HCT116 (cell line): ENCODE measurements at regions not wholly inside any gene's neighbourhood (a gene's known extent, or its start where the extent isn't known, plus 50 kb on each side); places are given as distances from the start of the nearest gene placed in this dataset.

ENCODE experiments used
- ATAC-seq: fragments of 200-7000 bp; cut with Tn5 transposase; 2 replicates; pipeline ENCODE4 v1.9.1; 2020; ENCODE audit warnings: mild to moderate bottlenecking, moderate library complexity
- BruUV-seq: library from RNA; stranded (reverse); fragments of 400-500 nt; replicated peaks from 2 replicates; lab custom pipeline; 2021; lab: Mats Ljungman, UMichigan
- CTCF ChIA-PET: fragments of 300-600 bp; sonication (Branson Sonifier 250); formaldehyde crosslinking; loops from one replicate; lab custom pipeline; 2021; ENCODE audit warnings: antibody characterized with exemption; lab: Charles Lee
- POLR2A ChIA-PET: fragments of 300-600, 350-600 bp; sonication (Branson Sonifier 250); formaldehyde crosslinking; loops from one replicate; lab custom pipeline; 2021; ENCODE audit warnings: antibody characterized with exemption; lab: Charles Lee
- RAD21 ChIA-PET, 2 experiments: fragments of 300-600 bp; sonication (Branson Sonifier 250); formaldehyde crosslinking; loops; one replicate each; lab custom pipeline; 2023; ENCODE audit warnings: low total read pairs in 2 of 2; ENCODE audit not compliant: uncharacterized antibody in 2 of 2, unreplicated experiment in 2 of 2, low non-redundant PET in 1 of 2; lab: Charles Lee
- DNase-seq: peaks from one replicate; pipeline ENCODE4 v3.0.0-alpha.2; 2010; ENCODE audit warnings: low read depth, low spot score
- H2AFZ ChIP-seq: fragments of 200-600 bp; shearing (Covaris generic), sonication (generic); 2 replicates; pipeline ENCODE4 v1.6.1; 2017; ENCODE audit warnings: low read depth, mixed run types, mixed read lengths, antibody characterized with exemption, low read length; ENCODE audit not compliant: poor library complexity, severe bottlenecking
- H3K27ac ChIP-seq: 2 replicates; pipeline ENCODE4 v1.5.1; 2012; ENCODE audit warnings: low read depth, low read length
- H3K27me3 ChIP-seq: fragments of 200-600 bp; sonication (generic); 2 replicates; pipeline ENCODE4 v1.6.1; 2016; ENCODE audit warnings: mixed run types, low read length, mixed read lengths; ENCODE audit not compliant: insufficient read depth
- H3K36me3 ChIP-seq, 2 experiments: fragments of 200-500 bp in 1 of 2; fragments of 200-600 bp in 1 of 2; sonication (Bioruptor generic) in 1 of 2; sonication (generic) in 1 of 2; 2 replicates each; pipeline versions ENCODE4 v1.5.1 to v1.6.1; 2014 to 2016; ENCODE audit warnings: low read length in 2 of 2, inconsistent platforms in 1 of 2, mixed read lengths in 1 of 2, mixed run types in 1 of 2; ENCODE audit not compliant: insufficient read depth in 2 of 2, control insufficient read depth in 1 of 2
- H3K4me1 ChIP-seq, 2 experiments: fragments of 200-600 bp in 1 of 2; sonication (generic) in 1 of 2; 2 replicates each; pipeline versions ENCODE4 v1.5.1 to v1.6.1; 2012 to 2017; ENCODE audit warnings: low read length in 2 of 2, inconsistent platforms in 1 of 2, mild to moderate bottlenecking in 1 of 2, mixed read lengths in 1 of 2, mixed run types in 1 of 2, moderate library complexity in 1 of 2; ENCODE audit not compliant: insufficient read depth in 2 of 2, control insufficient read depth in 1 of 2
- H3K4me2 ChIP-seq: fragments of 200-600 bp; sonication (generic); 2 replicates; pipeline ENCODE4 v1.6.1; 2017; ENCODE audit warnings: mixed run types, low read length, mixed read lengths
- H3K4me3 ChIP-seq, 2 experiments: fragments of 200-600 bp in 1 of 2; sonication (generic) in 1 of 2; replicated peaks in 1 of 2; 2 replicates each; pipeline ENCODE4 v1.5.1; 2011 to 2016; ENCODE audit warnings: low read length in 2 of 2, control low read depth in 1 of 2, low read depth in 1 of 2, mild to moderate bottlenecking in 1 of 2, mixed read lengths in 1 of 2, mixed run types in 1 of 2
- H3K79me2 ChIP-seq: fragments of 200-600 bp; sonication (generic); 2 replicates; pipeline ENCODE4 v1.6.1; 2017; ENCODE audit warnings: mild to moderate bottlenecking, mixed run types, low read length, moderate library complexity, mixed read lengths; ENCODE audit not compliant: insufficient read depth
- H3K9ac ChIP-seq: fragments of 200-600 bp; sonication (generic); 2 replicates; pipeline ENCODE4 v1.6.1; 2016; ENCODE audit warnings: low read length, mixed read lengths
- H3K9me2 ChIP-seq: fragments of 200-600 bp; sonication (generic), shearing (Covaris generic); 2 replicates; pipeline ENCODE4 v1.6.1; 2017; ENCODE audit warnings: mixed run types, mild to moderate bottlenecking, moderate library complexity; ENCODE audit not compliant: insufficient read depth
- H3K9me3 ChIP-seq, 2 experiments: fragments of 200-500 bp in 1 of 2; fragments of 200-600 bp in 1 of 2; sonication (Bioruptor generic) in 1 of 2; sonication (generic) in 1 of 2; 2 replicates each; pipeline ENCODE4 v1.6.1; 2014 to 2017; ENCODE audit warnings: low read length in 2 of 2, mixed read lengths in 2 of 2, inconsistent platforms in 1 of 2, low read depth in 1 of 2, mild to moderate bottlenecking in 1 of 2, mixed run types in 1 of 2, moderate library complexity in 1 of 2; ENCODE audit not compliant: control insufficient read depth in 1 of 2, insufficient read depth in 1 of 2
- H4K20me1 ChIP-seq: fragments of 200-600 bp; sonication (generic), shearing (Covaris generic); 2 replicates; pipeline ENCODE4 v1.6.1; 2017; ENCODE audit warnings: mixed run types, mild to moderate bottlenecking, moderate library complexity; ENCODE audit not compliant: insufficient read depth
- CBX3 ChIP-seq: IDR thresholded peaks from 2 replicates; pipeline ENCODE4 v1.6.1; 2012; ENCODE audit warnings: low read depth
- CEBPB ChIP-seq: IDR thresholded peaks from 2 replicates; pipeline ENCODE4 v1.6.1; 2012; ENCODE audit warnings: low read depth
- EGR1 ChIP-seq: IDR thresholded peaks from 2 replicates; pipeline ENCODE4 v1.6.1; 2012; ENCODE audit warnings: low read depth
- ELF1 ChIP-seq: IDR thresholded peaks from 2 replicates; pipeline ENCODE4 v1.6.1; 2012; ENCODE audit warnings: low read depth, borderline replicate concordance
- EZH2 ChIP-seq: fragments of 200-600 bp; sonication (generic); IDR thresholded peaks from 2 replicates; pipeline ENCODE4 v1.6.1; 2017; ENCODE audit warnings: antibody characterized with exemption, mixed run types
- EZH2phosphoT487 ChIP-seq: fragments of 200-600 bp; IDR thresholded peaks from 2 replicates; pipeline ENCODE4 v1.6.1; 2018; ENCODE audit warnings: antibody characterized with exemption, borderline replicate concordance
- FOSL1 ChIP-seq: IDR thresholded peaks from 2 replicates; pipeline ENCODE4 v1.6.1; 2012; ENCODE audit warnings: low read depth
- JUND ChIP-seq: IDR thresholded peaks from 2 replicates; pipeline ENCODE4 v1.6.1; 2012
- POLR2A ChIP-seq: IDR thresholded peaks from 2 replicates; pipeline ENCODE4 v1.7.0; 2011; ENCODE audit warnings: borderline replicate concordance; ENCODE audit not compliant: insufficient read depth, insufficient read length; ENCODE audit errors: extremely low read depth
- REST ChIP-seq: IDR thresholded peaks from 2 replicates; pipeline ENCODE4 v1.6.1; 2012; ENCODE audit warnings: low read depth
- SIN3A ChIP-seq: IDR thresholded peaks from 2 replicates; pipeline ENCODE4 v1.6.1; 2012; ENCODE audit warnings: low read depth
- SP1 ChIP-seq: IDR thresholded peaks from 2 replicates; pipeline ENCODE4 v1.6.1; 2012; ENCODE audit warnings: low read depth
- SRF ChIP-seq: IDR thresholded peaks from 2 replicates; pipeline ENCODE4 v1.6.1; 2012; ENCODE audit warnings: low read depth
- YY1 ChIP-seq: IDR thresholded peaks from 2 replicates; pipeline ENCODE4 v1.6.1; 2011; ENCODE audit warnings: low read length, low read depth, moderate library complexity, mild to moderate bottlenecking; ENCODE audit not compliant: insufficient replicate concordance; ENCODE audit errors: extremely low read depth
- ZBTB33 ChIP-seq: IDR thresholded peaks from 2 replicates; pipeline ENCODE4 v1.6.1; 2011; ENCODE audit warnings: mild to moderate bottlenecking, low read length, moderate library complexity; ENCODE audit not compliant: insufficient replicate concordance; ENCODE audit errors: extremely low read depth
- ZFX ChIP-seq: fragments of 450-650 bp; IDR thresholded peaks from 2 replicates; pipeline ENCODE4 v1.6.1; 2017
- ZNF274 ChIP-seq: fragments of 200-500 bp; sonication (Bioruptor generic); IDR thresholded peaks from 2 replicates; pipeline ENCODE4 v1.6.1; 2014; ENCODE audit warnings: mild to moderate bottlenecking, low read depth, low read length, inconsistent platforms
- intact Hi-C: fragments of 100-400 bp; cut with micrococcal nuclease; formaldehyde crosslinking; loops from 2 replicates; pipeline ENCODE4 v1.10.0; 2022
- TF ChIP-seq, protein P1 (sequence below): IDR thresholded peaks from 2 replicates; pipeline ENCODE4 v1.6.1; 2012

GRCh38 chr20:24124003-24124402 is 135.4 kb upstream of the GGTLC1 start (continued):
- TF ChIP-seq ZBTB33 (no peak), SIN3A (no peak), REST (no peak), EZH2phosphoT487 (no peak), ZNF274 (no peak), JUND (no peak)
- TF ChIP-seq, all 23 proteins: peak for 0

- no peak overlapping the region for H3K4me3 ChIP-seq
- RAD21 ChIA-PET, result no interaction called here
- no peak overlapping the region for H3K27ac ChIP-seq
- no peaks in the 10 kb centered on the region for H3K79me2 ChIP-seq
- no peaks in the 10 kb centered on the region for H3K9me2 ChIP-seq
- no peak for ATAC-seq
- H3K27me3 ChIP-seq, result no peaks in the 10 kb centered on the region
- POLR2A ChIA-PET, result no interaction called here
- intact Hi-C loops, result no loop called here
- CTCF ChIA-PET, result no interaction called here
- H2AFZ ChIP-seq, result no peak overlapping the region
- no peaks in the 10 kb centered on the region for H3K36me3 ChIP-seq
- H3K9ac ChIP-seq, result no peak overlapping the region
- no peak overlapping the region for H3K4me2 ChIP-seq
- BruUV-seq, result no TSS peak
- H4K20me1 ChIP-seq, result no peaks in the 10 kb centered on the region
- no peak for DNase-seq
- no peaks in the 10 kb centered on the region for H3K9me3 ChIP-seq
- H3K4me1 ChIP-seq, result no peaks in the 10 kb centered on the region
- no peak for TF ChIP-seq SP1
- no peak for TF ChIP-seq EZH2phosphoT487
- TF ChIP-seq CEBPB, result no peak
- no peak for TF ChIP-seq ZFX
- no peak for TF ChIP-seq FOSL1
- no peak for TF ChIP-seq ZBTB33
- TF ChIP-seq, protein P1, sequence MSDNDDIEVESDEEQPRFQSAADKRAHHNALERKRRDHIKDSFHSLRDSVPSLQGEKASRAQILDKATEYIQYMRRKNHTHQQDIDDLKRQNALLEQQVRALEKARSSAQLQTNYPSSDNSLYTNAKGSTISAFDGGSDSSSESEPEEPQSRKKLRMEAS, result no peak
- no peak for TF ChIP-seq SIN3A
- TF ChIP-seq SRF, result no peak
- no peak for TF ChIP-seq EZH2
- TF ChIP-seq ZNF274, result no peak
- TF ChIP-seq ELF1, result no peak
- no peak for TF ChIP-seq POLR2A
- TF ChIP-seq EGR1, result no peak
- TF ChIP-seq CBX3, result no peak
- no peak for TF ChIP-seq YY1
Observed at GRCh38 chr20:24118441-24119175, 130.0 kb upstream of the GGTLC1 start.
